WTC11 (cell line): ENCODE measurements at regions not wholly inside any gene's neighbourhood (a gene's known extent, or its start where the extent isn't known, plus 50 kb on each side); places are given as distances from the start of the nearest gene placed in this dataset.

ENCODE experiments used
- ATAC-seq: fragments of 200-7000 bp; cut with Tn5 transposase; 2 replicates; pipeline ENCODE4 v1.10.0; 2021; ENCODE audit warnings: mild to moderate bottlenecking, moderate library complexity
- CTCF ChIA-PET: fragments of 300-600 bp; sonication (Branson Sonifier 250); formaldehyde crosslinking; loops from one replicate; lab custom pipeline; 2021; ENCODE audit warnings: antibody characterized with exemption; lab: Charles Lee
- POLR2A ChIA-PET: fragments of 350-600 bp; sonication (Branson Sonifier 250); formaldehyde crosslinking; loops from one replicate; lab custom pipeline; 2021; ENCODE audit warnings: antibody characterized with exemption; lab: Charles Lee
- DNase-seq: peaks from one replicate; pipeline ENCODE4 v3.0.0; 2021; ENCODE audit warnings: low spot score
- H3K27ac Mint-ChIP-seq: 2 replicates; pipeline ENCODE4 v1.8.0; 2021; ENCODE audit warnings: mixed read lengths
- H3K27me3 Mint-ChIP-seq: 2 replicates; pipeline ENCODE4 v1.8.0; 2021; ENCODE audit warnings: low read depth, mild to moderate bottlenecking, moderate library complexity, mixed read lengths
- H3K36me3 Mint-ChIP-seq: 2 replicates; pipeline ENCODE4 v1.8.0; 2021; ENCODE audit warnings: mixed read lengths
- H3K4me1 Mint-ChIP-seq: 2 replicates; pipeline ENCODE4 v1.8.0; 2022; ENCODE audit warnings: mixed read lengths
- H3K4me3 Mint-ChIP-seq: 2 replicates; pipeline ENCODE4 v1.8.0; 2021; ENCODE audit warnings: mild to moderate bottlenecking, moderate library complexity, mixed read lengths
- H3K9me3 Mint-ChIP-seq: 2 replicates; pipeline ENCODE4 v1.8.0; 2021; ENCODE audit warnings: mixed read lengths
- ATF1 ChIP-seq: sonication (generic); formaldehyde crosslinking; IDR thresholded peaks from 2 replicates; pipeline ENCODE4 v1.8.1; 2023; ENCODE audit warnings: mild to moderate bottlenecking, moderate library complexity, missing genetic modification reagents
- CBFB ChIP-seq: sonication (generic); formaldehyde crosslinking; IDR thresholded peaks from 2 replicates; pipeline ENCODE4 v1.8.1; 2022; ENCODE audit warnings: mild to moderate bottlenecking, low read depth, missing genetic modification reagents
- CREM ChIP-seq: sonication (generic); formaldehyde crosslinking; IDR thresholded peaks from 2 replicates; pipeline ENCODE4 v1.8.1; 2022; ENCODE audit warnings: mild to moderate bottlenecking, missing genetic modification reagents, moderate library complexity
- CTCF ChIP-seq: fragments of 200-600 bp; IDR thresholded peaks from 2 replicates; pipeline ENCODE4 v1.8.0; 2022; ENCODE audit warnings: antibody characterized with exemption
- EMX1 ChIP-seq: fragments of 250-450 bp; sonication (Bioruptor Pico); IDR thresholded peaks from 2 replicates; pipeline ENCODE4 v1.8.0; 2021; ENCODE audit warnings: mild to moderate bottlenecking
- FOXJ3 ChIP-seq: sonication (generic); formaldehyde crosslinking; IDR thresholded peaks from 2 replicates; pipeline ENCODE4 v1.9.0; 2021; ENCODE audit warnings: missing genetic modification reagents, mild to moderate bottlenecking, borderline replicate concordance
- FOXP1 ChIP-seq: sonication (generic); formaldehyde crosslinking; IDR thresholded peaks from 2 replicates; pipeline ENCODE4 v1.8.0; 2022; ENCODE audit warnings: missing genetic modification reagents, mild to moderate bottlenecking, moderate library complexity, borderline replicate concordance
- FOXP4 ChIP-seq: sonication (generic); formaldehyde crosslinking; IDR thresholded peaks from 2 replicates; pipeline ENCODE4 v1.8.0; 2022; ENCODE audit warnings: mild to moderate bottlenecking, missing genetic modification reagents
- IRF2 ChIP-seq: sonication (generic); formaldehyde crosslinking; IDR thresholded peaks from 2 replicates; pipeline ENCODE4 v1.8.0; 2022; ENCODE audit warnings: low read depth, missing genetic modification reagents, borderline replicate concordance
- MLX ChIP-seq: sonication (generic); formaldehyde crosslinking; IDR thresholded peaks from 2 replicates; pipeline ENCODE4 v1.8.1; 2023; ENCODE audit warnings: mild to moderate bottlenecking, missing genetic modification reagents, moderate library complexity
- PRRX2 ChIP-seq: fragments of 250-450 bp; sonication (Bioruptor Pico); IDR thresholded peaks from 2 replicates; pipeline ENCODE4 v1.8.0; 2021; ENCODE audit warnings: mild to moderate bottlenecking
- ZBTB43 ChIP-seq: sonication (generic); formaldehyde crosslinking; IDR thresholded peaks from 2 replicates; pipeline ENCODE4 v1.8.1; 2023; ENCODE audit warnings: mild to moderate bottlenecking, missing genetic modification reagents
- ZNF219 ChIP-seq: sonication (generic); formaldehyde crosslinking; IDR thresholded peaks from 2 replicates; pipeline ENCODE4 v1.8.0; 2023; ENCODE audit warnings: missing genetic modification reagents, mild to moderate bottlenecking, borderline replicate concordance
- ZNF317 ChIP-seq: sonication (generic); formaldehyde crosslinking; IDR thresholded peaks from 2 replicates; pipeline ENCODE4 v1.8.1; 2023; ENCODE audit warnings: low read depth, mild to moderate bottlenecking, moderate library complexity, missing genetic modification reagents, borderline replicate concordance
- ZNF425 ChIP-seq: fragments of 250-450 bp; sonication (Bioruptor Pico); conservative IDR thresholded peaks from 2 replicates; pipeline ENCODE4 v1.9.0; 2021; ENCODE audit warnings: mild to moderate bottlenecking
- ZNF512 ChIP-seq: sonication (generic); formaldehyde crosslinking; IDR thresholded peaks from 2 replicates; pipeline ENCODE4 v1.8.1; 2022; ENCODE audit warnings: missing genetic modification reagents, borderline replicate concordance

- Mint-ChIP-seq H3K27me3 (no peaks in the 10 kb centered on the region), H3K4me3 (no peak overlapping the region), H3K4me1 (peaks cover 10% of the 10 kb centered on the region), H3K27ac (no peak overlapping the region), H3K36me3 (no peaks in the 10 kb centered on the region), H3K9me3 (no peaks in the 10 kb centered on the region)
- no peak for ATAC-seq
- no peak for DNase-seq
- ChIA-PET CTCF (no interaction called here), POLR2A (no interaction called here)
- TF ChIP-seq ZNF512 (CRISPR knock-in tag), result no peak
- no peak for TF ChIP-seq FOXP4 (CRISPR knock-in tag)
- TF ChIP-seq CTCF, result no peak
Observed at GRCh38 chr2:142682528-142682927, 194.9 kb upstream of the KYNU start.

GRCh38 chr2:142681952-142682351 is 195.5 kb upstream of the KYNU start:
- H3K4me1 Mint-ChIP-seq, result peaks cover 10% of the 10 kb centered on the region
- no peaks in the 10 kb centered on the region for H3K36me3 Mint-ChIP-seq
- H3K4me3 Mint-ChIP-seq, result no peak overlapping the region
- H3K9me3 Mint-ChIP-seq, result no peaks in the 10 kb centered on the region
- no peak for DNase-seq
- ATAC-seq, result no peak
- no peaks in the 10 kb centered on the region for H3K27me3 Mint-ChIP-seq
- TF ChIP-seq FOXP4 (CRISPR knock-in tag) (no peak), PRRX2 (CRISPR knock-in tag) (no peak), CREM (no peak)
- no peak overlapping the region for H3K27ac Mint-ChIP-seq
- ChIA-PET POLR2A (no interaction called here), CTCF (no interaction called here)

GRCh38 chr2:142678164-142678563 is 199.3 kb upstream of the KYNU start:
- H3K27ac Mint-ChIP-seq, result no peak overlapping the region
- no peak overlapping the region for H3K4me3 Mint-ChIP-seq
- no peaks in the 10 kb centered on the region for H3K36me3 Mint-ChIP-seq
- CTCF ChIA-PET, result no interaction called here
- DNase-seq, result no peak
- H3K9me3 Mint-ChIP-seq, result no peaks in the 10 kb centered on the region
- H3K4me1 Mint-ChIP-seq, result peaks cover 10% of the 10 kb centered on the region
- POLR2A ChIA-PET, result no interaction called here
- no peak for ATAC-seq
- TF ChIP-seq ATF1 (CRISPR knock-in tag) (no peak), ZBTB43 (CRISPR knock-in tag) (no peak)
- H3K27me3 Mint-ChIP-seq, result no peaks in the 10 kb centered on the region

GRCh38 chr2:142675398-142675797 is 202.1 kb upstream of the KYNU start:
- DNase-seq (no peak), ATAC-seq (no peak)
- Mint-ChIP-seq H3K4me1 (0 out of 2 replicates have a peak, but pooled peaks cover 4% of the 10 kb centered on the region), H3K27me3 (no peaks in the 10 kb centered on the region), H3K4me3 (no peak overlapping the region), H3K36me3 (no peaks in the 10 kb centered on the region), H3K9me3 (no peaks in the 10 kb centered on the region), H3K27ac (no peak overlapping the region)
- ChIA-PET POLR2A (no interaction called here), CTCF (no interaction called here)
- TF ChIP-seq ZNF219, result no peak
- no peak for TF ChIP-seq MLX (CRISPR knock-in tag)
- TF ChIP-seq FOXP1 (CRISPR knock-in tag), result no peak
- TF ChIP-seq ZNF317 (CRISPR knock-in tag), result no peak
- TF ChIP-seq EMX1 (CRISPR knock-in tag), result no peak
- TF ChIP-seq FOXJ3 (CRISPR knock-in tag), result no peak
- no peak for TF ChIP-seq CBFB (CRISPR knock-in tag)
- no peak for TF ChIP-seq IRF2 (CRISPR knock-in tag)
- TF ChIP-seq ZNF425 (CRISPR knock-in tag), result no peak
